ENCODE measurements at regions not wholly inside any gene's neighbourhood (a gene's known extent, or its start where the extent isn't known, plus 50 kb on each side); places are given as distances from the start of the nearest gene placed in this dataset.

DNA sequence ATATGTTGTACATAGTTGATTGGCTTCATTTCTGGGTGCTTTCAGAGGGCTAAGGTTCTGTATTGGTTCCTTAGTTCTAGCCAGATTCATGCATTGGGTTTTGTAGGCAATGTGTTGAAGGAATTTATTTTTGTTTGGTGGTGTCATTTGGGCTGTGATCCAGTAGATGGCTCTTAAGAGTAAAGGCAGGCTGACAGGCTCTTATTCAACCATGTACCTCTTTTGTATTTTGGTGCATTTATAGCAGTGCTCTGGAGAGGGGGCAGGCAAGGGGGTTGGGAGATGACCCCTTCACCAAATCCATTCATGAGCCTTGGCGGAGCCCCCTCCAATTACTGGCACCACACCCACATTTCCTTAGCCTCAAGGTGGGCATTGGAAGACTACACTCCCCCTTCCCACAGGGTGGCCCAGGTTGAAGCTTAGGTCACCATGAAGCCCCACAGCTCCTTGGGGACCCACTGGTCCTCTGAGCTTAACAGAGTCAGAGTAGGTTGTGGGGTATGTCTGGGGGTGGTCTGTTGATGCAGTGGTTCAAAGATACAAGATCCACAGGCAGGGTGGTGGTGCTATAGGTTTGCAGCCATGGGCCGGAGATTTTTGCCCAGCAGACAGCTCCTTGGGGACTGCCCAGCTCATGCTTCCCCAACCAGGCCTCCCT, 143.0 kb upstream of the GNPDA2 start:
- TF ChIP-seq, protein P1, sequence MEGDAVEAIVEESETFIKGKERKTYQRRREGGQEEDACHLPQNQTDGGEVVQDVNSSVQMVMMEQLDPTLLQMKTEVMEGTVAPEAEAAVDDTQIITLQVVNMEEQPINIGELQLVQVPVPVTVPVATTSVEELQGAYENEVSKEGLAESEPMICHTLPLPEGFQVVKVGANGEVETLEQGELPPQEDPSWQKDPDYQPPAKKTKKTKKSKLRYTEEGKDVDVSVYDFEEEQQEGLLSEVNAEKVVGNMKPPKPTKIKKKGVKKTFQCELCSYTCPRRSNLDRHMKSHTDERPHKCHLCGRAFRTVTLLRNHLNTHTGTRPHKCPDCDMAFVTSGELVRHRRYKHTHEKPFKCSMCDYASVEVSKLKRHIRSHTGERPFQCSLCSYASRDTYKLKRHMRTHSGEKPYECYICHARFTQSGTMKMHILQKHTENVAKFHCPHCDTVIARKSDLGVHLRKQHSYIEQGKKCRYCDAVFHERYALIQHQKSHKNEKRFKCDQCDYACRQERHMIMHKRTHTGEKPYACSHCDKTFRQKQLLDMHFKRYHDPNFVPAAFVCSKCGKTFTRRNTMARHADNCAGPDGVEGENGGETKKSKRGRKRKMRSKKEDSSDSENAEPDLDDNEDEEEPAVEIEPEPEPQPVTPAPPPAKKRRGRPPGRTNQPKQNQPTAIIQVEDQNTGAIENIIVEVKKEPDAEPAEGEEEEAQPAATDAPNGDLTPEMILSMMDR (IDR thresholded peaks at IDR 0.05) = no peak
- Histone ChIP-seq H3K36me3 (ENCODE audit: insufficient read depth in 1 of 2, low read depth in 1 of 2) (no peaks in the 10 kb centered on the region), H3K27ac (no peak overlapping the region), H3K4me3 (no peak overlapping the region), H3K27me3 (ENCODE audit: insufficient read depth in 3 of 3, low read length in 2 of 3) (no peaks in the 10 kb centered on the region), H3K9me3 (no peaks in the 10 kb centered on the region), H3K4me1 (no peaks in the 10 kb centered on the region)
- intact Hi-C loops (cut with DNase I) = loop anchor here in 1 of 2 donors (10.0 kb wide), 1 partner anchor 935 kb away; no protein-coding TSS in a partner anchor
- no peak for DNase-seq
- no peak for ATAC-seq
- 78 to 91% (median 91%) methylated on average over 2 of the region's 2 CpGs for WGBS, 3 donors

DNA sequence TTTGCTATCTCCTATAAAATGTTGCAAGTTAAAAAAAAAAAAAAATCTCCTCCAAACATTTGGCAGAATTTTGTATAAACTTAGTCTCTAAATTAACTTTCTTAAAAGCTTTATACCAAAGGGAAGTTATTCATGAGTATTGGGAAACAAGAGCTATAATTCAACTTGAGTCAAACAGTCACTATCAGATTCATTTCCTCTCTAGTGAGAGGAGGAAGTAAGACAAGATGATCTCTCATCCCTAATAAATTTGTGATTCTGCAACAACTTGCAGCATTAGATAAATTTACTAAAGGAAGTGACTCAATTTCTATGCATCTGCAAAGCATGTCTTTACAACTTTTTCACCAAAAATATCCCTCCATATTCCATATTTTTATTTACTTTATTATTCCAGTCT, 135.4 kb upstream of the GNPDA2 start:
- Histone ChIP-seq H3K4me3 (no peak overlapping the region), H3K9me3 (no peaks in the 10 kb centered on the region), H3K4me1 (no peaks in the 10 kb centered on the region), H3K36me3 (ENCODE audit: insufficient read depth in 1 of 2, low read depth in 1 of 2) (no peaks in the 10 kb centered on the region), H3K27me3 (ENCODE audit: insufficient read depth in 3 of 3, low read length in 2 of 3) (no peaks in the 10 kb centered on the region), H3K27ac (no peak overlapping the region)
- DNase-seq = no peak
- TF ChIP-seq, protein P1 (IDR thresholded peaks at IDR 0.05) = no peak
- intact Hi-C loops (cut with DNase I) = loop anchor here in 1 of 2 donors (10.0 kb wide), 1 partner anchor 943 kb away; no protein-coding TSS in a partner anchor
- ATAC-seq = no peak

DNA sequence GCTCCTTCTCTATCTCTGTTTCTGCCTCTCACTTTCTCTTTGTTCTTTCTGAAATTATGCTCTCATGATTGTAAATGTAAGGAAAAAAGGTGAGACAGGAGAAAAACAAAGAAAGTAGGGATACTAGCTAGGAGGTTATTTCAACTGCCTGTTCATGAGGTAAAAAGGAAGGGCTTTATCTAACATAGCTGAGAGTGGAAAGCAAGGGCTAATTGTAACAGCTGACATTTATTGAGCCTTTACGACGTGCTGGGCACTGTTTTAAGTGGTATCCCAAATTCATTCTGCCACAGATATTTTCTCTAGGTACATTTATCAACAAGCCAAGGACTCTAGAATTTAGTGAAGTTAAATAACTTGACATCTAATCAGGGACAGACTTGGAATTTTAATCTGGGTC, 133.1 kb upstream of the GNPDA2 start:
- WGBS, 3 donors = 7 to 15% (median 11%) methylated on average over 2 of the region's 2 CpGs
- no peaks in the 10 kb centered on the region for H3K27me3 ChIP-seq (ENCODE audit: insufficient read depth in 3 of 3, low read length in 2 of 3)
- TF ChIP-seq, protein P1 (IDR thresholded peaks at IDR 0.05) = no peak
- intact Hi-C loops (cut with DNase I) = no loop called here
- no peaks in the 10 kb centered on the region for H3K4me1 ChIP-seq
- H3K27ac ChIP-seq = no peak overlapping the region
- no peak for DNase-seq
- no peaks in the 10 kb centered on the region for H3K9me3 ChIP-seq
- no peak overlapping the region for H3K4me3 ChIP-seq
- ATAC-seq = no peak
- H3K36me3 ChIP-seq (ENCODE audit: insufficient read depth in 1 of 2, low read depth in 1 of 2) = no peaks in the 10 kb centered on the region

DNA sequence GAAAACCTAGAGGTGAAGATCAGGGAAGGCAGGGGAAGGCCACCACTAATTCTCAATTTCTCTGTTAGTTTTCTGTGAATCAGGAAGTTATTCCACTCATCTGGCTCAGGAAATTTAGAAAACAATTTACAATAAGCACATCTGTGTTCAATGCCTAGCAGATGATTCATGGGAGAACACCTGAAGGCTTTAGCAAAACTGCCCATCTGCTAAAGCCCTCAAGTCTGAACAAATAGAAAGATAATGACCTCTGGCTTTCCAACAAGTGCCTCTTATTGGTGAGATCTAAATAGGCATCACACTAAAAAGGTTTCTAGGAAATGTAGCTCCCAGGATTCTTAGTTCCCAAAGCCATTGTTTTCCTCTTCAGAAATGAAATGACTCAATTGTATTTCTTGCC, 122.1 kb upstream of the GNPDA2 start:
- no peak for ATAC-seq
- Histone ChIP-seq H3K4me3 (no peak overlapping the region), H3K36me3 (ENCODE audit: insufficient read depth in 1 of 2, low read depth in 1 of 2) (no peaks in the 10 kb centered on the region), H3K9me3 (no peaks in the 10 kb centered on the region), H3K27ac (no peak overlapping the region), H3K27me3 (ENCODE audit: insufficient read depth in 3 of 3, low read length in 2 of 3) (no peaks in the 10 kb centered on the region), H3K4me1 (no peaks in the 10 kb centered on the region)
- intact Hi-C loops (cut with DNase I) = no loop called here
- TF ChIP-seq, protein P1 (IDR thresholded peaks at IDR 0.05) = no peak
- no peak for DNase-seq

DNA sequence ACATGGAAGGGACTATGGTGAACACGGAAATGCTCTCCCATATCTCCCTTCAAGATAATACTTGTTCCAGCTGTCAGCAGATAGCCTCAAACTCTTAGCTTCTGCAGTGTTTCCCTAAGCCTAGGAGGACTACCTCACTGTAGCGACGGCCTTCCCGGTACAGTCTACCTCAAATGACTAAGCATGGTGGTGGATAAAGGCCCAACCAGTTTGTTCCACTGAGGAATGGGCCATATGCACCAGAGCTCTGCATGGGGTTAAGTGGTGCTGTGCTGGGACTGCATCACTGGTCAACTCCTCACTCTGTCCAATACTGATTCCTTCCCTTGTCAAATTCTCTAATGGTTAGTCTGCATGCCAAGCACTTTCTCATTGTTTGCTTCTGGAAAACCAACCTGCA, 119.6 kb upstream of the GNPDA2 start:
- no peak overlapping the region for H3K27ac ChIP-seq
- H3K4me3 ChIP-seq = no peak overlapping the region
- ATAC-seq (no peak), DNase-seq (no peak)
- H3K4me1 ChIP-seq = no peaks in the 10 kb centered on the region
- no peaks in the 10 kb centered on the region for H3K9me3 ChIP-seq
- TF ChIP-seq, protein P1 (IDR thresholded peaks at IDR 0.05) = no peak
- WGBS, 3 donors = 82 to 86% (median 84%) methylated on average over 4 of the region's 4 CpGs
- H3K36me3 ChIP-seq (ENCODE audit: insufficient read depth in 1 of 2, low read depth in 1 of 2) = no peaks in the 10 kb centered on the region
- intact Hi-C loops (cut with DNase I) = no loop called here
- no peaks in the 10 kb centered on the region for H3K27me3 ChIP-seq (ENCODE audit: insufficient read depth in 3 of 3, low read length in 2 of 3)
